ENCODE measurements at regions not wholly inside any gene's neighbourhood (a gene's known extent, or its start where the extent isn't known, plus 50 kb on each side); places are given as distances from the start of the nearest gene placed in this dataset.

GRCh38 chr16:26969589-26970231 is 97.0 kb upstream of the C16orf82 start (continued):
- 0 out of 2 replicates have a peak, but pooled peaks have one; percentile 62 for TF ChIP-seq ZNF644 (tag; IDR thresholded peaks at IDR 0.05; ENCODE audit: low read depth)
- TF ChIP-seq YY1 (IDR thresholded peaks at IDR 0.05; ENCODE audit: borderline replicate concordance in 1 of 3, control insufficient read depth in 1 of 3, extremely low read depth in 1 of 3, insufficient read depth in 3 of 3, insufficient read length in 1 of 3, insufficient replicate concordance in 2 of 3, low read depth in 1 of 3, low read length in 2 of 3), result no peak
- no peak for TF ChIP-seq ETV6 (IDR thresholded peaks at IDR 0.05; ENCODE audit: borderline replicate concordance in 1 of 2, low read depth in 2 of 2, low read length in 1 of 2)
- no peak for TF ChIP-seq ETV6 (CRISPR knock-in tag; IDR thresholded peaks at IDR 0.05; ENCODE audit: borderline replicate concordance)
- no peak for TF ChIP-seq POU5F1 (IDR thresholded peaks at IDR 0.05; ENCODE audit: borderline replicate concordance, low read depth, low read length, partially characterized antibody)
- no peak for TF ChIP-seq PHB2 (IDR thresholded peaks at IDR 0.05; ENCODE audit: low read depth)
- TF ChIP-seq, protein P1, sequence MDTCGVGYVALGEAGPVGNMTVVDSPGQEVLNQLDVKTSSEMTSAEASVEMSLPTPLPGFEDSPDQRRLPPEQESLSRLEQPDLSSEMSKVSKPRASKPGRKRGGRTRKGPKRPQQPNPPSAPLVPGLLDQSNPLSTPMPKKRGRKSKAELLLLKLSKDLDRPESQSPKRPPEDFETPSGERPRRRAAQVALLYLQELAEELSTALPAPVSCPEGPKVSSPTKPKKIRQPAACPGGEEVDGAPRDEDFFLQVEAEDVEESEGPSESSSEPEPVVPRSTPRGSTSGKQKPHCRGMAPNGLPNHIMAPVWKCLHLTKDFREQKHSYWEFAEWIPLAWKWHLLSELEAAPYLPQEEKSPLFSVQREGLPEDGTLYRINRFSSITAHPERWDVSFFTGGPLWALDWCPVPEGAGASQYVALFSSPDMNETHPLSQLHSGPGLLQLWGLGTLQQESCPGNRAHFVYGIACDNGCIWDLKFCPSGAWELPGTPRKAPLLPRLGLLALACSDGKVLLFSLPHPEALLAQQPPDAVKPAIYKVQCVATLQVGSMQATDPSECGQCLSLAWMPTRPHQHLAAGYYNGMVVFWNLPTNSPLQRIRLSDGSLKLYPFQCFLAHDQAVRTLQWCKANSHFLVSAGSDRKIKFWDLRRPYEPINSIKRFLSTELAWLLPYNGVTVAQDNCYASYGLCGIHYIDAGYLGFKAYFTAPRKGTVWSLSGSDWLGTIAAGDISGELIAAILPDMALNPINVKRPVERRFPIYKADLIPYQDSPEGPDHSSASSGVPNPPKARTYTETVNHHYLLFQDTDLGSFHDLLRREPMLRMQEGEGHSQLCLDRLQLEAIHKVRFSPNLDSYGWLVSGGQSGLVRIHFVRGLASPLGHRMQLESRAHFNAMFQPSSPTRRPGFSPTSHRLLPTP (IDR thresholded peaks at IDR 0.05; ENCODE audit: borderline replicate concordance, extremely low read depth, insufficient read length), result no peak
- no peak for TF ChIP-seq RNF2 (IDR thresholded peaks at IDR 0.05)
- TF ChIP-seq SREBF2 (CRISPR knock-in tag; IDR thresholded peaks at IDR 0.05), result no peak
- TF ChIP-seq RBM22 (IDR thresholded peaks at IDR 0.05; ENCODE audit: low read depth, low read length, poor library complexity, severe bottlenecking), result no peak
- no peak for TF ChIP-seq HDGF (IDR thresholded peaks at IDR 0.05)
- TF ChIP-seq SP1 (CRISPR knock-in tag; IDR thresholded peaks at IDR 0.05), result no peak
- TF ChIP-seq TFAM (CRISPR knock-in tag; conservative IDR thresholded peaks at IDR 0.05), result no peak
- TF ChIP-seq ATF7 (IDR thresholded peaks at IDR 0.05), result no peak
- TF ChIP-seq MAX (CRISPR knock-in tag; IDR thresholded peaks at IDR 0.05), result no peak
- TF ChIP-seq PURB (CRISPR knock-in tag; IDR thresholded peaks at IDR 0.05; ENCODE audit: low read depth), result no peak
- TF ChIP-seq RFX7 (CRISPR knock-in tag; IDR thresholded peaks at IDR 0.05), result no peak
- 0 out of 2 replicates have a peak, but pooled peaks have one; percentile 36 for TF ChIP-seq SMAD4 (CRISPR knock-in tag; conservative IDR thresholded peaks at IDR 0.05)
- TF ChIP-seq KAT7 (CRISPR knock-in tag; IDR thresholded peaks at IDR 0.05; ENCODE audit: borderline replicate concordance), result no peak
- TF ChIP-seq, protein P2, sequence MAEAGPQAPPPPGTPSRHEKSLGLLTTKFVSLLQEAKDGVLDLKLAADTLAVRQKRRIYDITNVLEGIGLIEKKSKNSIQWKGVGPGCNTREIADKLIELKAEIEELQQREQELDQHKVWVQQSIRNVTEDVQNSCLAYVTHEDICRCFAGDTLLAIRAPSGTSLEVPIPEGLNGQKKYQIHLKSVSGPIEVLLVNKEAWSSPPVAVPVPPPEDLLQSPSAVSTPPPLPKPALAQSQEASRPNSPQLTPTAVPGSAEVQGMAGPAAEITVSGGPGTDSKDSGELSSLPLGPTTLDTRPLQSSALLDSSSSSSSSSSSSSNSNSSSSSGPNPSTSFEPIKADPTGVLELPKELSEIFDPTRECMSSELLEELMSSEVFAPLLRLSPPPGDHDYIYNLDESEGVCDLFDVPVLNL (CRISPR knock-in tag; IDR thresholded peaks at IDR 0.05; ENCODE audit: low read depth), result no peak
- TF ChIP-seq ZC3H8 (IDR thresholded peaks at IDR 0.05), result no peak
- TF ChIP-seq CSDE1 (IDR thresholded peaks at IDR 0.05), result no peak
- no peak for TF ChIP-seq BRD9 (IDR thresholded peaks at IDR 0.05; ENCODE audit: low read depth, partially characterized antibody)
- no peak for TF ChIP-seq ZNF57 (CRISPR knock-in tag; IDR thresholded peaks at IDR 0.05)
- TF ChIP-seq ZNF212 (CRISPR knock-in tag; IDR thresholded peaks at IDR 0.05), result no peak
- no peak for TF ChIP-seq CHD2 (IDR thresholded peaks at IDR 0.05; ENCODE audit: low read depth, low read length)
- TF ChIP-seq PHTF2 (CRISPR knock-in tag; IDR thresholded peaks at IDR 0.05), result no peak
